Lung (tissue), 11 donors: ENCODE measurements at regions not wholly inside any gene's neighbourhood (a gene's known extent, or its start where the extent isn't known, plus 50 kb on each side); places are given as distances from the start of the nearest gene placed in this dataset.

Source experiments
- ATAC-seq: fragments of 200-7000 bp; cut with Tn5 transposase; one replicate; pipeline ENCODE4 v1.9.1; 2020; ENCODE audit warnings: moderate number of reproducible peaks; ENCODE audit not compliant: insufficient read depth, low FRiP score
- DNase-seq, 3 donors: peaks; one replicate each; pipeline ENCODE4 v3.0.0-alpha.2; 2013 to 2017
- H3K27ac ChIP-seq, 2 donors: one replicate each; pipeline ENCODE4 v1.5.1; 2013; ENCODE audit warnings: mild to moderate bottlenecking in 2 of 2, moderate library complexity in 2 of 2, control low read depth in 1 of 2, inconsistent platforms in 1 of 2, low read depth in 1 of 2, low read length in 1 of 2
- H3K27me3 ChIP-seq, 3 donors: one replicate each; pipeline ENCODE4 v1.5.1; 2013; ENCODE audit warnings: low read length in 2 of 3; ENCODE audit not compliant: control insufficient read depth in 3 of 3, insufficient read depth in 3 of 3
- H3K36me3 ChIP-seq, 4 donors: one replicate each; pipeline ENCODE4 v1.5.1; 2013; ENCODE audit warnings: low read length in 4 of 4, mild to moderate bottlenecking in 1 of 4, moderate library complexity in 1 of 4; ENCODE audit not compliant: control insufficient read depth in 4 of 4, insufficient read depth in 4 of 4
- H3K4me1 ChIP-seq, 5 donors: one replicate each; pipeline ENCODE4 v1.5.1; 2013; ENCODE audit warnings: low read length in 5 of 5, mild to moderate bottlenecking in 2 of 5, moderate library complexity in 1 of 5; ENCODE audit not compliant: control insufficient read depth in 5 of 5, insufficient read depth in 5 of 5
- H3K4me3 ChIP-seq: one replicate; pipeline ENCODE4 v1.5.1; 2013; ENCODE audit warnings: mild to moderate bottlenecking, control low read depth, moderate library complexity
- H3K9ac ChIP-seq, 2 donors: one replicate each; pipeline ENCODE4 v1.5.1; 2013; ENCODE audit warnings: low read length in 2 of 2, control low read depth in 1 of 2; ENCODE audit not compliant: insufficient read depth in 1 of 2
- H3K9me3 ChIP-seq, 4 donors: one replicate each; pipeline ENCODE4 v1.5.1; 2013; ENCODE audit warnings: low read length in 3 of 4, mild to moderate bottlenecking in 1 of 4, moderate library complexity in 1 of 4; ENCODE audit not compliant: control insufficient read depth in 4 of 4, insufficient read depth in 3 of 4
- WGBS, 2 donors: extraction: QIAGEN DNeasy Blood & Tissue Kit; methylation state at CpG; one replicate each; pipeline ENCODE4 v1.1.7; 2013; 5-methylcytosine and 5-hydroxymethylcytosine counted together
- TF ChIP-seq, protein P1 (sequence below): IDR thresholded peaks from 2 replicates; pipeline ENCODE4 v1.5.1; 2012; ENCODE audit warnings: mild to moderate bottlenecking; ENCODE audit errors: control extremely low read depth, extremely low read depth
- donor health status: control.
- donor health status: control.
- donor health status: Bipolar disorder and iron deficiency.
- donor health status: healthy.
- donor health status: DM: yes; HTN: yes; CAD: no.

DNA sequence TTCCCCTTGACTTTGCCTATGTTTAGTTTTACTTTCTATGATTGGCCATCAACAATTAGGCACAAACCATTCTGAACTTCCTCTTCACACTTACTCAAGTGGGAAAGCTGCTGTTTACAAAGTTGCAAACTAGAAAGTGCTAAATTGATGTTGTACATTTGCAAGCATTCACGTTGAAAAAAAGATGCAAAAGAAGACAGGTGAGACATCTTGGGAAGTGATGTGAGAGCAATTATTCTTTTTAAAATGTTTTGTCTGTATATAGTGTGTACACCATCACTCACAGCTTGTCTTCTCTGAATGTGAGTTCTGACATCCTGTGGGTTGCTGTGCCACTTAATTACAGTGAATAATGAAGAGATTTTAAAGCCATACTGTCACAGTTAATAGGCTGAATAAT, 874.1 kb upstream of the LRATD1 start:
- H3K4me3 ChIP-seq: no peak overlapping the region
- H3K27ac ChIP-seq: no peak overlapping the region
- no peak for ATAC-seq
- no peak overlapping the region for H3K9ac ChIP-seq
- 8 to 19% methylated on average over 1 of the region's 1 CpG for WGBS, 2 donors
- no peaks in the 10 kb centered on the region for H3K27me3 ChIP-seq
- peak in 2 of 3 donors; percentile 10 to 22 for DNase-seq
- peaks cover 0 to 6% (median 0%) of the 10 kb centered on the region in 5 donors for H3K4me1 ChIP-seq
- H3K9me3 ChIP-seq: no peaks in the 10 kb centered on the region
- no peaks in the 10 kb centered on the region for H3K36me3 ChIP-seq
- TF ChIP-seq, protein P1, sequence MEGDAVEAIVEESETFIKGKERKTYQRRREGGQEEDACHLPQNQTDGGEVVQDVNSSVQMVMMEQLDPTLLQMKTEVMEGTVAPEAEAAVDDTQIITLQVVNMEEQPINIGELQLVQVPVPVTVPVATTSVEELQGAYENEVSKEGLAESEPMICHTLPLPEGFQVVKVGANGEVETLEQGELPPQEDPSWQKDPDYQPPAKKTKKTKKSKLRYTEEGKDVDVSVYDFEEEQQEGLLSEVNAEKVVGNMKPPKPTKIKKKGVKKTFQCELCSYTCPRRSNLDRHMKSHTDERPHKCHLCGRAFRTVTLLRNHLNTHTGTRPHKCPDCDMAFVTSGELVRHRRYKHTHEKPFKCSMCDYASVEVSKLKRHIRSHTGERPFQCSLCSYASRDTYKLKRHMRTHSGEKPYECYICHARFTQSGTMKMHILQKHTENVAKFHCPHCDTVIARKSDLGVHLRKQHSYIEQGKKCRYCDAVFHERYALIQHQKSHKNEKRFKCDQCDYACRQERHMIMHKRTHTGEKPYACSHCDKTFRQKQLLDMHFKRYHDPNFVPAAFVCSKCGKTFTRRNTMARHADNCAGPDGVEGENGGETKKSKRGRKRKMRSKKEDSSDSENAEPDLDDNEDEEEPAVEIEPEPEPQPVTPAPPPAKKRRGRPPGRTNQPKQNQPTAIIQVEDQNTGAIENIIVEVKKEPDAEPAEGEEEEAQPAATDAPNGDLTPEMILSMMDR: no peak

DNA sequence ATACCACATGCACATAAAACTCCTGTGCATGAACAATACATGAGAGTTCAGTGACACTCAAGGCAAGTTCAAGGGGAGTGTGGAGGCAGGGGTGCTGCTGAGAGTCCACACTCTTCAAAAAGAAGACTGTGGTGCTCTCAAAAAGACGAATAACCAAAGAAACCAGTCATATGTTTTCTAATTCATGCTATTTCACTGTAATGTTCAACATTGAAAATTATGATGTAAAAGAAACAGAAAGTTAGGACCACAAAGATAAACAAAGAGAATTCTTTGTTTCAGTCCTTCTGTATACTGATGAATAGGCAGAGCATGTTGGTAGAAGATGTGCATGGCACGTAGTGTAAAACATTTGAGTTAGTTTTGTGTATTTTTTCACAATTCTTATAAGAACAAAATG, 864.2 kb upstream of the LRATD1 start:
- H3K9me3 ChIP-seq: no peaks in the 10 kb centered on the region
- TF ChIP-seq, protein P1: no peak
- H3K9ac ChIP-seq: no peak overlapping the region
- DNase-seq (no peak), ATAC-seq (no peak)
- no peak overlapping the region for H3K27ac ChIP-seq
- WGBS, 2 donors: 51 to 52% methylated on average over 2 of the region's 2 CpGs
- no peaks in the 10 kb centered on the region for H3K36me3 ChIP-seq
- no peak overlapping the region for H3K4me3 ChIP-seq
- H3K4me1 ChIP-seq: no peaks in the 10 kb centered on the region
- H3K27me3 ChIP-seq: no peaks in the 10 kb centered on the region

DNA sequence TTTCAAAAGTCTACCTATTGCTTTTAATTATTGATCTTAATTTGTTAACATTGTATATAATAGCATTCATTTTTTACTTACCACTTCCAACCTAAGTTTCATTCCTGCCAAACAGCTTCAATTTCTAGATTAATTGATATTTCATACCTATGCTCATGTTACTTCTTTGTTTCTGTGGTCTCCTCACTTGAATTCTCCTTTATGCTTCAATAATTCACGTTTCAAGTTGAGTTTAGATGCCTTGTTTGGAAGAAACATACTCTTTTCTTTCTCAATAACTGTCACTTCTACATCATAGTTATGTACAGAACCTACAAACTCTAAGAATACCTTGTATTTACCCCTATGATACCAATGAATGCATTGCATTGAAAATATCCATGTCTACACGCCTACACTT, 862.2 kb upstream of the LRATD1 start:
- no peak overlapping the region for H3K4me3 ChIP-seq
- no peaks in the 10 kb centered on the region for H3K4me1 ChIP-seq
- no peaks in the 10 kb centered on the region for H3K27me3 ChIP-seq
- no peak overlapping the region for H3K9ac ChIP-seq
- H3K9me3 ChIP-seq: no peaks in the 10 kb centered on the region
- 62 to 64% methylated on average over 2 of the region's 2 CpGs for WGBS, 2 donors
- TF ChIP-seq, protein P1: no peak
- no peak for ATAC-seq
- DNase-seq: no peak
- no peak overlapping the region for H3K27ac ChIP-seq
- H3K36me3 ChIP-seq: no peaks in the 10 kb centered on the region

DNA sequence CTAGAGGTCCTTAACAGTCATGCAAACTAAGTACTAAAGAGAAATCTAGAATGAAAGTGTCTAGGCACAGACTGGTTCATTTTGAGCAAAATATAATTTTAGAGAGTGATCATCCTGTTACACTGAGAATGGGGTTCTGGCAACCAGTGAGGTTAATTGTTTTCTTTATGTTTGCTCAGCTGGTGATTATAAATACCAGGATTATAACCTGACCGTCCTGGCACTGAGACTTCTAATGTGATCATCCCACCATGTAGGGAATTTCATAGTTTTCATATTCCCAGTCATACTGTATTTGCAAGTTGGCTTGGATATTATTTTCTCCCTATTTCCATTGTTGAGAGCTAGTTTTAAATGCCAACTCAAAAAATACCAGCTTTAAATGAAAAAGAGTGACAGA, 852.5 kb upstream of the LRATD1 start:
- Histone ChIP-seq H3K36me3 (no peaks in the 10 kb centered on the region), H3K9me3 (peaks cover 0 to 4% (median 0%) of the 10 kb centered on the region in 4 donors), H3K27ac (no peak overlapping the region), H3K4me1 (no peaks in the 10 kb centered on the region), H3K4me3 (no peak overlapping the region), H3K27me3 (no peaks in the 10 kb centered on the region), H3K9ac (no peak overlapping the region)
- ATAC-seq (no peak), DNase-seq (no peak)
- TF ChIP-seq, protein P1: no peak
- 66 to 67% methylated on average over 1 of the region's 1 CpG for WGBS, 2 donors
